ENCODE measurements at regions not wholly inside any gene's neighbourhood (a gene's known extent, or its start where the extent isn't known, plus 50 kb on each side); places are given as distances from the start of the nearest gene placed in this dataset.
"Not testable (repeated sequence)": the region's sequence is repeated elsewhere in the genome, so short reads cannot be mapped to it uniquely, and the experiment has no call there.

DNA sequence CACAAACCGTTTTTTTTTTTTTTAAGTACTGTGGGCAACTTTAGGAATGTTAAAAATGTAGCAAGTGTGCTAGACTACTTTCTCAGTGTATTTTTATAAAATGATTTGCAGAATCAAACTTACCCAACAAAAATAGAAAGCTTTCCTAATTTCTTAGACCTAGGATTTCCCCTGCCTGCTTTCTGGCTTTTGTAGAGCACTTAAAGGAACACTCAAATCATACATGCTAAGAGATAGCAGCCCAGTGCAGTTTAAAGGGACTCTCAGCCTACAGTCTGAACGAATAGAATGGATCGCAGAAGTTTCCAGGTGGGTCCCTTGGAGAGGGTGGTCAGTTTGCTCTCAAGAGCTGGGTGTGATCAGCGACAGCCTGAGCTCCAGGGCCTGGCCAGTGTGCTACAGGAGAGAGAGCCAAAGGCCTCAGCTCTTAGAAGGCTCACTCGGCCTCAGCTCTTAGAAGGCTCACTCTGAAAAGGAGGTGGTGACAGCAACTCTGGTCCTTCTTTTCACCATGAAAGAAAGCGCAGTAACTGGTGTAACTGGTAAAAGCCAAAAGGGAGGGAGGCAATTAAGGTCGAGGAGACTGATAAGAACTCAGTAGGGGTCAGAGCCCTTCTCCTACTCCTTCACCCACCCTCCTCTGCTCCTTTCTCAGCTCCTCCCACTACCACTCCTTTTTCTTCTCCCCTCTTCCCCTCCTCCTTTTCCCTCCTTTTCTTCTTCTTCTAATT, 142.4 kb downstream of the ZFP64 start:
- no peak for DNase-seq

DNA sequence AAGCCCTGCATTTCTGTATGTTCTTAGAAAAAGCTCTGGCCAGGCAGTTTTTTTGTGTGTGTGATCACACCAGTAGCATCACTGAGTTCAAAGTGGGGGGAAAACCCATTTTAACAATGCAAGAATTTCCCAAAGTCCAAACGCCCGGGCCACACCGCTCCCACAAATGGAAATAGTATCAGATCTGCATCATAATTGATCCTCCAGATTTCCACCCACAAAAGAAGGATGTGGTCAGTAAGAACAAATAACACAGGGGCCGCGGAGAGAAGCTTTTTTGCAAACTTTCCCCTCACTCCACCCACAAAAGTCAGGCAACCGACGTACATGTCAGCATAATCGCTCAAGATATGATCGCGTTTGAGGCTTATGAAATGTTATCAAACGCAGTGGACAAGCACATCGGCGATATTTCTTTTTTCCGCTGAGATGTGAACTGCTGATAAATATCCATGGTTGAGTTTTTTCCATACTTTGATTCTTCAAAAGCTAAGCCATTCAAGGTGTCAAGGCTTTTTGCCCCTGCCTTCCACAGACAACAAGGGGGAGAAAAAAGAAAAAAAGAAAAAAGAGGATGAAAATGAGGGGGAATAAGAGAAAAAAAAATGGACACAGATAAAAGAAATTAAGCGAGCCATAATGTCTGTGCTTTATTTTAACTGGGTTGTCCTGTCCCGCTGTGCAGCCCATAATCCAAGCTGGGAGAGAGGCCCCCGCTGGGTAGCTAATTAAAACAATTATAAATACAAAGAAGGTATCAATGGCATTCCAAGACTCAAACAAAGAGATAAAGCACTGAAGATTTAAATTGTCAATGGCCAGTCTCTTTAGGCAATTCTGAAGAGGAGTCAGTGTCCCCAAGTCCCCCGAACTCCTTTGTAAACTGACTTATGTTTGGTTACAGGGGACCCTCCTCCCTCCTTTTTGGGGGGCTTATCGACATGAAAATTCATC, 143.5 kb downstream of the ZFP64 start:
- no peak for DNase-seq

DNA sequence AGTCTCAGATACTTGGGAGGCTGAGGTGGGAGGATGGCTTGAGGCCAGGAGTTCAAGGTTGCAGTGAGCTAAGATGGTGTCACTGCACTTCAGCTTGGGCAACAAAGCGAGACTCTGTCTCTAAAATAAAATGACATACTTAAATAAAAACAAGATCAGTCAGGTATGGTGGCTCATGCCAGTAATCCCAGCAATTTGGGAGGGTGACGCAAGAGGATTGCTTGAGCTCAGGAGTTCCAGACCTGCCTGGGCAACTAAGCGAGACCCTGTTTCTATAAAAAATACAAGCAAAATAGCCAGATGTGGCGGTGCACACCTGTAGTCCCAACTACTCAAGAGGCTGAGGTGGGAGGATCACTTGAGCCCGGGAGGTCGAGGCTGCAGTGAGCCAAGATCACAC, 149.6 kb downstream of the ZFP64 start:
- DNase-seq = no peak

DNA sequence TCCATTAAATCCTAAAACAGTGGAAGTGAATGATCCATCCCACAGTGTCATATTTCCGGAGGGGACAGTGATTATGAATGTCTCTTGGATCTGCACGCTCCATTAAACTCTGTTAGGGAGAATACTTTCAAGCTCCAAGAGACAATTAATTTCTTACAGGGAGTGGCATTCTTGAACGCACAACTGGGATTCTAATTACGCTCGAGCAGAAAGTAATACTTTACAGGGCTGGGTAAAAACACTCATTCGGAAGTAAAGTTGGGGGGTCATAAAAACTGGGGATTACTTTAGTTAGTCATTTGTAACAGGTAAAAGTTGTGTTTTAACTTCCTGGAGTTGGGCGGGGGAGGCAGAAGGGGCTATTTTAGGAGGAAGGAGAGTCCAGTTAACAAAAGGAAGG, 151.8 kb downstream of the ZFP64 start:
- DNase-seq = no peak

DNA sequence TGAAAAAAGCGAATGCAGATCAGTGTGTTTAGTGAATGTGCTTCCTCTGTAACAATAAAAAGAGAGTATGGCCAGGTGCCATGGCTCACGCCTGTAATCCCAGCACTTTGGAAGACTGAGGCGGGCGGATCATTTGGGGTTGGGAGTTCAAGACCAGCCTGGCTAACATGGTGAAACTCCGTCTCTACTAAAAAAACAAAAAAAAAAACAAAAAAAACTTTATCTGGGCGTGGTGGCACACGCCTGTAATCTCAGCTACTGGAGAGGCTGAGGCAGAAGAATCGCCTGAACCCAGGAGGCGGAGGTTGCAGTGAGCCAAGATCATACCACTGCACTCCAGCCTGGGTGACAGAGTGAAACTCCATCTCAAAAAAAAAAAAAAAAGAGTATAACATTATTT, 152.9 kb downstream of the ZFP64 start:
- not testable (repeated sequence) for DNase-seq

DNA sequence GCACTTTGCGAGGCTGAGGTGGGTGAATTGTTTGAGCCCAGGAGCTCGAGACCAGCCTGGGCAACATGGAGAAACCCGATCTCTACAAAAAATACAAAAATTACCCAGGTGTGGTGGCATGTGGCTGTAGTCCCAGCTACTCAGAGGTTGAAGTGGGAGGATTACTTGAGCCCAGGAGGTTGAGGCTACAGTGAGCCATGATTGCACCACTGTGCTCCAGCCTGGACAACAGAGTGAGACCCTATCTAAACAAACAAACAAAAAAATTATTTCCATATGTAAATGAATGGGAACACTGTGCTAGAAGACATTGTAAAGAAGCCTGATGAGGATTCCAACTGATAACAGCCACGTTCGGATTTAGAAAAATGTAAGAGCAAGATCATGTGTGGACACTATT, 154.2 kb downstream of the ZFP64 start:
- DNase-seq = no peak

DNA sequence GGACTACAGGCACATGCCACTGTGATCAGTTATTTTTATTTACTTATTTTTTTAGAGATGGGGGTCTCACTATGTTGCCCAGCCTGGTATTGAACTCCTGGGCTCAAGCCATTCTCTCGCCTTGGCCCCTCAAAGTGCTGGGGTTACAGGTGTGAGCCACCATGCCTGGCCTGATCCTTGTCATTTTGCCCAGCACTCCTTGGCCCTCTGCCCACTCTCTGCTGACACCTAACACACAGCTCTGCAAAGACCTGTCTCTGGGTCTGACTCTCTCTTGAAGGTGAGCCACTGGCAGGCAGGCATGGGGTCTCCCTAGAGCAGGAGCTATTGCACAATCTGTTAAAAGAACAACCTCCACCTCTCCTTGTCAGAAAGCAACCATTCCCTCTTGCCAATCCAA, 155.6 kb downstream of the ZFP64 start:
- DNase-seq = no peak

DNA sequence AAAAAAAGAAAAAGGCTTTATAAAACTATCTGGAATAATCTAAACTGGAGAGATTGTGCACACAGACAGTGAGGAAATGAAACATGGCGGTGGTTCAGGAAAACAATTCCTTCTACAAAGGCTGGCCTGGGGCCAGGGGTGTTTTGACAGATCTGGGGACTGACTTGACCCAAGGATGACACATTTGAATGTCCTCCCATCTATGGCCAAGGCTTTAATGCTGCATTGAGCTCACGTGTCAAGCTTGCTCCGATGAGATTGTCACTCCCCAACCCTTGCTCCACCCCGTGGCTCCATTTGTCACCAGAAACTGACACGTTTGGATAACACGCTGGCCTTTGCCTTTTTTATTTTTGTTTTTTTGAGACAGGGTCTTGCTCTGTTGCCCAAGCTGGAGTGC, 156.1 kb downstream of the ZFP64 start:
- DNase-seq = no peak

DNA sequence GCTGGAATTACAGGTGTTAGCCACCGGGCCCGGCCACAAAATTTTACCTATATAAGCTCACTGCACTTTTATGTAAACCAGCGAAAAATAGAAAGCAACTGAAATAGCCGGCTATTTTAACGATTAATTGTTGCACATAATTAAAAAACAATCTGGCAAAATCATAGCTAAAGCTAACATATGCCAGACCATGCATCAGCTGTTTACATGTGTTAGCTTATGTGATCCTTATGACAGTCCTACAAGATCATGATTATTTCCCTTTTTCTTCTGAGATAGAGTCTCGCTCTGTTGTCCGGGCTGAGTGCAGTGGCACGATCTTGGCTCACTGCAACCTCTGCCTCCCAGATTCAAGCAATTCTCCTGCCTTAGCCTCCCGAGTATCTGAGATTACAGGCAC, 157.0 kb downstream of the ZFP64 start:
- no peak for DNase-seq

DNA sequence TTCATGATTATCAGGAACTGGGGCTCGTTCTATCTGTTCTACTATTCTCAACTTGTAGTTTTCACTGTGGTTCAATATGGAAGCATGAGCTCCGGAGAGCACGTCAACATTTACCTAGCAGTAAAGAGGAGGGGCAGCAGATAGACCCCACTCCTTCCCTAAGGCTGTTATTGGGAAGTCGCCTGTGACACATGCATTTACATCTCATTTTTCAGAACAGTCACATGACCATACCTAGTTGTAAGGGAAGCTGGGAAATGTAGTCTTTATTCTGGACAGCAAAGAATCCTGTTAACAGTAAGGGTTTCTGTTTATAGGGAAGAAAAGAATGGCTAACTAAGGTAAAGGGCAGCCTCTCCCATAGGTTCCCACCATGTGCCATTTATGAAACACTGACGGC, 158.3 kb downstream of the ZFP64 start:
- no peak for DNase-seq

DNA sequence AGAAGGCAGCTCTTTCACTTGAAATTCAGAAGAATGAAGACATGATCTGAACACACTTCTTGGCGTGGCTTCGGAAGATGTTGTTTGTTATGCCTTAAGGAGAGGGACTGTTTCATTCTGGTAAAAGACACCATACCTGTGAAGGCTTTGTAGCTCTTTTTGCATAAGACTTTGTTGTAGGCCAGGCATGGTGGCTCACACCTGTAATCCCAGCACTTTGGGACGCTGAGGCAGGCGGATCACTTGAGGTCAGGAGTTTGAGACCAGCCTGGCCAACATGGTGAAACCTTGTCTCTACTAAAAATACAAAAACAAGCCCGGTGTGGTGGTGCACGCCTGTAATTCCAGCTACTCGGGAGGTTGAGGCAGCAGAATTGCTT, 159.3 kb downstream of the ZFP64 start:
- not testable (repeated sequence) for DNase-seq

DNA sequence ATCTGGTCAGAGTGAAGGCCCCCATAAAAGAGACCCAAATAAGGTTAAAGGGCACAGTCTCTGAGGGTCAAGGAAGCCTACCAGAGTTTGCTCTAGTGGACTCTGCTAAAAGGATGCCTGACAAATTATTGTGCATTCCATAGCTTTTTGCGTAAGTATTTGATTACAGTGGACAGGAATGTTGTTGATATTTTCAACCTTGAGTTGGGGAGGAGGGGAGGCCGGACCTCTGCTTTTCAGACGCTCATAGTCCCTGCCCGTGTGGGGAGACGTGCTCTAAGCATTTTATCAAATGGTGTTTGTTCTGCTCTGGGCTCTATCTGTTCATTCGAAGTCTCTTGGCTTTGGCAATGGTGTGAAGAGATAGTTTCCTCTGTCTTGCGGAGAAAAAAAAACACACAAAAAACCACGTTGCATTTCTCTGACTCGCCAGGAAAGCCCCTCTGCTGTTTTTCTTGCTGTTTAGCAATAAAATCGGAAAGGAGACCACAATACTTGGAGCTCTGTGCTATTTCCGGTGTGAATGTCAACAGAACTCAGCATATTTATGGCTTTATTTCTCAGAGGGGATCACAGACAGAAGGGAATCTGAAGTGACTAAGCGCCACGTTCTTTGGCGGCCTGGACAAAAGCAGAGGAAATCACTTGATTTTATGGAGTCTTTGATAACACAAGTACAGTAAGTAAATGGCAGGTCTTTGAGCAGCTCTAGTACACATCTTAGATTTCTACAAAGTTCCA, 159.8 kb downstream of the ZFP64 start:
- DNase-seq = no peak

DNA sequence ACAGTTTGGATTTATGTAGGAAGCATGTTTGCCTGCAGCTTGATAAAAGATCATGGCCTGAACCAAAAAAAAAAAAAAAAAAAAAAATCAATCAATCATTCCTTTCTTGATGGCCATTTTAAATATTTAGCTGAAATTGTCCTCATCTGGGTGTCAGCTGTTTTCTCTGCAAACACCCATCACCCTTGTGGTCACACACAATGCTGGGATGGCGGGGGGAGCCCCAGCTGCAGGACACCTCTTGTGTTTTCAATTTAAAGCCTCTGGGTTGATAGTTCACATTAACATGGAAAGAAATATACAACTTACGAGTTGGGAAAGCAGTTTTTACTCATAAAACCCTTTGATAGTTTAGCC, 160.4 kb downstream of the ZFP64 start:
- DNase-seq = no peak

DNA sequence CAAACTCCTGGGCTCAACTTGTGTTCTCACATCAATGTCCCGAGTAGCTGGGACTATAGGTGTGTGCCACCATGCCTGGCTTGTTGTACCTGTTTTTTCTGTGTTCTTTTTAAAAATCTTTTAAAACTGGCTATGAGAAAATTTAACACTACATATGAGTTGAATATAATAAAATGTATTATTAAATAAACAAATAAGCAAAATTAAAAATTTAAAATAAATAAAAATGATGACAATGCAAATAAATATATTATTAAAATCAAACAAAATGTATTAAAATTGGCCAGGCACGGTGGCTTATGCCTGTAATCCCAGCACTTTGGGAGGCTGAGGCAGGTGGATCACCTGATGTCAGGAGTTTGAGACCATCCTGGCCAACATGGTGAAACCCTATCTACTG, 162.4 kb downstream of the ZFP64 start:
- DNase-seq = not testable (repeated sequence)

DNA sequence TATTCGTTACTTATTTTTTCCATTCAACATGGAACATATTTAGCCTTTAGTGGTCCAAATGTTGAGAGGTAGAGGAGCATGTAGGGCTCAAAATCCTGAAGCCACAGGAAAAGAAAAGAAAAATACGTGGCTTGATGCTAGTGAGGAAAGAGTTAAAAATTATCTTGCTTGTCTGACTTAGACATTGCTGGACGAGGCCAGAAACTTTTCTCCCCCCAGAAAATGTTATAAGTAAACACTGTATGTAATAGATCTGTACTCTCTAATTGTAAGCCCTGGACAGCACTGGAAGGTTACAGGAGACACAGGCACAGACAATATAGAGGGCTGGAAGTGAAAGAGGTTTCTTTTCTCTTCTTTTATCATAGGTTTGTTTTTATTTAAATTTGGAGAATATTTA, 165.6 kb downstream of the ZFP64 start:
- no peak for DNase-seq

DNA sequence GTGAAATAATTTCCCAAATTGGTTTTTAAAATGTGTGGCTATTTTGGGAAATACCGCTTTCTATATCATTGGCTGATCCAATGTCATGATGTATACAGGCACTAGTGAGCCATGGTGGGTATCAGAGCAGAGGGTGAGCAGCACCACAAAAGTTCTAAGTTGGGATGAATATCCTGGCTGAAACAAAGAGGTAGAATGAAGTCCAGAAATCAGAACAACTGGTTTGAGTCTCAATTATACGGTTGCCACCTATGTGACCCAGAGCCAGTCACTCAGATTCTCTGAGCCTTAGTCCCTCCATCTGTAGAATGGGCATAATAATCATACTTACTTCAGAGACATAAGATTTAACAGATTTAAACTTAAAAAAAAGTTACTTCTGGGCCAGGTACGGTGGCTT, 172.3 kb downstream of the ZFP64 start:
- DNase-seq = no peak

DNA sequence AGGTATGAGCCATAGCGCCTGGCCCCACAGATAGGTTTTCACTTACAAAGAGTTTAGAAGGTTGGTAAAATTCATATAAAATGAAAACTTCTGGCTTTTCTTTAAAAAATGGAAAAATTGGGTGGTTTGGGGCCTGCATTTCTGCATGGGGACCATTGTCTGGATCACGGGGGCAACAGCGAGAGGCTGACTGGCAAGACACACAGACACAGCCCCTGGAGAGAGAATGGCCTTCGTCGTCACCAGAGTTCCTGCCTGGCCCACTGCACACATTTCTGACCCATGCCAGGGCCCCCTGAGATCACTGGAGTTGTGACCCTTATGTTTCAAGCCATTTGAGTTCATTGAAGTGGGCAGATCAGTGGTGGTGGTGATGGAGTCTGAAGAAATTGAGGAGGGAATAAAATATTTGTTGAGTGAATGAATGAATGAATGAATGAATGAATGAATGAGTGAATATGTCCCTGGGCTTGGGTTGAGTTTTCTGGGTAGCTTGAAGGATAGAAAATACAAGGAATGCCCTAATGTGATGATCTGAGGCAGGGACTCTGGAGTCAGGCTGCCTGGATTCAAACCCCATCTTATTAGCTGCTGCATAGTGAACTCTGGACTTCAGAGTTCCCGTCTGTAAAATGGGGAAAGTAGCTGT, 173.8 kb downstream of the ZFP64 start:
- no peak for DNase-seq

DNA sequence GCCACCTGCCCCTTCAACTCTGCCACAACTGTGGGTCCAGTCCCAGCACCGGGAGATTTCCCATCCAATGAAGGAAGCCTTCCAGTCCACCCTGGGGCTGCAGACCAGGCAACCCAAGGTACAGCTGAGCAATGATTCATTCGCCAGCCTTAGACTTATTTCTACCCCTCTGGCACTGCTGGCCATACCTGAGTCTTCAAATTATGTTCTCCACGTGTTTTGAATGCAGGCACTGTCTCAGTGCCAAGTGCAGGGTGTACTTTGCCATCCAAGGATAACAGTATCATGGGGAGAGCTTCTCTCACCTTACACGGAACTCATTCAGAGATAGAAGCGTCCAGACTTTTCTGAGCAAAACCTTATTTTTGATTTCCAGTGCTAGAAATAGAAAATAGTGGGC, 175.6 kb downstream of the ZFP64 start:
- DNase-seq = no peak

DNA sequence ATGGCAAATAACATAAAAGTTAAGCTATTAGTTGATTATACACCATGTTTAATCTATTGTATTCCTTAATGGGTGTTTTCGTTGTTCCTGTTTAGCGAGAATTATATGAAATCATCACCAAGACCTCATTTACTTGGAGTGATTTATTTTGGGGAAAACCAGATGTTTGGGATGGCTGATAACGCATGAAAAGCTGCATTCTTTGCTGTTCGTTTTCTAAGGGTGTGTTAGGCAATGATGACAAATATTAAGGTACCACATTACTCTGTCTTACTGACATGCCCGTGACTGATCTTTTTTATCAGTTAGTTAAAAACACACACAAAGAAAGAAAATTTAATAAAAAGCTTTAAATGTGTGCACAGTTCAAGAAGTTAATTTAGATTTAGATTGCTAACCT, 176.4 kb downstream of the ZFP64 start:
- no peak for DNase-seq

DNA sequence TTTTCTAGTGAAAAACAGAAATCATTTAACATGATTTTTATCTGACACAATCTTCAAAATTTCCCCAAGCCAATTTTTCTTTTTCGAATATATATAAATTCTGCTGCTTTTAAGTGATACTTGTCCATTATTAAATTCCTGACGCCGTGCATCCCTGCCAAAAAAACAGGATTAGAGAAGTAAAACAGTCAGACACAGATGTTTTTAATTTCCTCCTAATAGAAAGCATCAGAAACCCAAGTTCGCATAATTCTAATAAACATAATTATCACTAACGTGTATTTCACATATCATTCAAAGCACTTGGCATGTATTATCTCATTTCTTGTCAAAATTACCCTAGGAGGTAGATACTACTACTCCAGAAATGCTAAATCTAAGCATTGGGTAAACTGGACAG, 179.5 kb downstream of the ZFP64 start:
- no peak for DNase-seq

DNA sequence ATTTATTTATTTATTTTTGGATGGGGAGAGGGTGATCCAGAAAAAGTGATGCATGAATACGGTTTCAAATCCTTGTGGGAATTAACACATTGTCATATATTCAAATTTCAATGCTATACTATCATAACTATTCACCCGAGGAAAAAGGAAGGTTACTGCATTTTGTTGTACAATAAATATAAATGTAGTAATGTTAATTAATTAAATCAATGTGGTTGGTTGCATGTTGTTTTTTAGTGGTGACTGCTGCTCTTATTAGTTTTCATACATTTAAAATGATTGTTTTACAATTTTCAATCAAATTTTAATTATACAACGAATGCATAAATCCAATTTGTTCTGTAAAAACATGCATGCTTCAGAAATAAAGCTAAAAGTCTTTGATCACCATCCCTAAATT, 180.5 kb downstream of the ZFP64 start:
- no peak for DNase-seq

DNA sequence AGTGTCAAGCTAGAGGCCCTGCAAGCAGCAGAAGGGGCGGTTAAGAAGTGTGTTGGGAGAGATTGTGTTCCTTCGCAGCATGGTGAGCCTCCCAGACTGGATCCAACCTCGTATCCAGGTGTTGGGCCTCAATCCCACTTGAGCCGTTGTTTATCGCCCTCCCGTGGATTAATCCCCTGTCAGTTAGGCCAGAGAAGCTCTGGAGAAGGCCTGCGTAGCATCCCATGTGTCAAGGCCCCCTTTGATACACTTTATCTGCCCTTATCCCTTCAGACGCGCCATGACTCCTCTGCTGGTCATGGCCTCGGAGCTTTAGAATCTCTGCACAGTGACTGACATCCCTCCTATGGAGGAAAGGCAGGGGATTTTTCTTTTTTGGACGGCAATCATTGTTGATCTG, 181.0 kb downstream of the ZFP64 start:
- DNase-seq = no peak

DNA sequence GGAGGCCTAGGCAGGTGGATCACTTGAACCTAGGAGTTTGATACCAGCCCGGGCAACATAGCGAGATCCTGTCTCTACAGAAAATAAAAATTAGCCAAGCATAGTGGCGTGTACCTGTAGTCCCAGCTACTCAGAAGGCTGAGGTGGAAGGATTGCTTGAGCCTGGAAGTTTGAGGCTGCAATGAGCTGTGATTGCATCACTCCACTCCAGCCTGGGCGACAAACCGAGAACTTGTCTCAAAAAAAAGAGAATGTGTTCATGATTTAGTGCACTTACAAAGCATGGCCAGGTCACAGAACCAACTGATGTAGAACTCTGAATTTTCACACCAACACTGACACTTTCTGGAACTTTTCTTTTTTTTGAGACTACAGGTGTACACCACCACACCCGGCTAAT, 182.7 kb downstream of the ZFP64 start:
- DNase-seq = no peak

Measured in NCI-H1417 treated with DMSO at 0.1 percent for 48 hours (cell line).